Left cardiac atrium (tissue), 4 donors: ENCODE measurements at regions not wholly inside any gene's neighbourhood (a gene's known extent, or its start where the extent isn't known, plus 50 kb on each side); places are given as distances from the start of the nearest gene placed in this dataset.

ENCODE experiments used
- ATAC-seq, 2 donors: fragments of 200-7000 bp; cut with Tn5 transposase; one replicate each; pipeline ENCODE4 v1.9.1; 2020; ENCODE audit warnings: mild to moderate bottlenecking in 2 of 2, moderate library complexity in 2 of 2
- DNase-seq: peaks from one replicate; pipeline ENCODE4 v3.0.0-alpha.2; 2020
- intact Hi-C, 2 donors: fragments of 100-400 bp; cut with DNase I; formaldehyde crosslinking; loops; one replicate each; pipeline versions ENCODE4 v1.14.1 to v1.15.1; 2022 to 2023
- donor health status: DM: no; HTN: yes; CAD: no.
- donor health status: DM: no; HTN: yes; CAD: no; lungs with severe emphysema.
- donor health status: DM: yes; HTN: yes; CAD: no.
- donor health status: Dilated cardiomyopathy.

DNA sequence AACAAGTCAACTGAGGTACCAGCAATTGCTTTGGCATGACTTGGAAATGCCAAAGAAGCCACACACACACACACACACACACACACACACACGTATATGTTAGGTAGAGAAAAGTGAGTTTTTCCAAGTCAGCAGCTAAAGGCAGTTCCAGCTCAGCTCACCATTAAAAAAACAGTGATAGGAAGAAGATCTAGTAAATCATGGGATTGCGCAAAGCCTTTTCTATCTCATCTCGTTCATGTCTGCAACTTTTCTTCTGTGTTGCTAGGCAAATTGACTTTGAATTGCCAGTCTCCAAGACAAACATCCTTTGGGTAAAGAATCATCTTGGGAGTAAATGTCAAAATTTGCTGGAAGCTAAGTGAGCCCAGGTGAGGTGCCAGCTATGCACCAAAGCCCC is 500.1 kb downstream of the ENC1 start:
- intact Hi-C loops: no loop called here
- no peak for DNase-seq
- ATAC-seq: no peak

DNA sequence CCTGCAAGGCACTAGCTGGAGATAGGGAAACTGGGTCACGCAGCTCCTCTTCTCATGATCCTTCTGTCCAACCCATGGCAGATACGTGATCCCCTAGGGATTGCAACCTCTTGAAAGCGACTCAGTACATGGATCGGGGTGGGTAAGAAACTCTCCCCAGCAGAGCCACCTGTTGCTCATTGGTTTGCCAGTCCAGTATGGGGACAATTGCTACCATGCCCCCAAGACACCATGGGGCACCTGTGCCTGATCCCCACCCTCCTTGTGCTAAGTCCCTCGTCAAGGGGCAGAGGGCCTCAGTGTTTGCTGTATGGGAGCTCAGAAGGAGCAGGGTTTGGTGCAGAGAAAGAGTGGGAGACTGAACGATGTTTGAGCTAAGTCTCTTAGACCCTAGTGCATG is 500.9 kb downstream of the ENC1 start:
- DNase-seq (no peak), ATAC-seq (no peak)
- intact Hi-C loops: no loop called here

DNA sequence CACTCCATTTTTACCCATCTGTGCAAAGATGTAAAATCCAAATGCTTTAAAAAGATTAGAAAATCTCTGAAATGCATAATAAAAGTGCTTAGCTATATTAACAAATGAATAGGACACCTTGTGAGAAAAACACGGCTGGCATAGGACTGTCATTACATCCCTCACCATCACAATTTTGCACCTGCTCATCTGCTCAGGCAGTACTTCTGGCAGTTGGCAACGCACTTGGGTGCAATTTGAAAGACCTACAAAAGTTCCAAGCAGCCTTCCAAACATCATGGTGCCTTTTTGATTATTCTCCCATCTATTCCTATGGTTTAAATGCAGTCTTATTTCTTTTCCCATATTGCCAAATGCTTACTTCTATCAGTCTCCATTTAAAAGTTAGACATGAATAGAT is 501.8 kb downstream of the ENC1 start:
- DNase-seq (no peak), ATAC-seq (no peak)
- intact Hi-C loops: no loop called here

DNA sequence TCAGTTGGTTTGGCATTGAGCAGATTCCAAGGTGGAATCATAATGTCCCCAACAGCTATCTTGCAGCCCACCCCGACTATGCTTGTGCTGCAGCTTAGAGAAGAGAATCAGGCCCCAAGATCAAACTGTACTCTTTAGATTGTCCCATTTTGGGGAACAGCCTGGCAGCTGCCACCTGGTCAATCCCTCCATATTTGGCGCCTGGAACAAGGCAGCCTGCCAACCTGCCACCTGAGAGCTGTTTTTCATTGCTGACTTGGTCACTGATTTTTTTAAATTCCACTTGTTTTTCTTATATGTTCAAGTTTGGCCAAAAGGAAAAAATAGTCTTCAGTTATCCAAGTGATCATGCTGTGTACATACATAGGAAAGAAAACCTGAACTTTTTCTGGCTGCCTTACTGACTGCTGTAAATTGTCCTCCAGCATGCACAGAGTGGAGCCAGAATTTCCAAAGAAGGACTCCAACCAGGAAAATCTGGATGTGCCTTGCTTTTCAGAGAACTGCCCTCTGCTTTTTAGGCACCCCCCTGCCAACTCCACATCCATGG is 504.2 kb downstream of the ENC1 start:
- DNase-seq (no peak), ATAC-seq (no peak)
- intact Hi-C loops: no loop called here

DNA sequence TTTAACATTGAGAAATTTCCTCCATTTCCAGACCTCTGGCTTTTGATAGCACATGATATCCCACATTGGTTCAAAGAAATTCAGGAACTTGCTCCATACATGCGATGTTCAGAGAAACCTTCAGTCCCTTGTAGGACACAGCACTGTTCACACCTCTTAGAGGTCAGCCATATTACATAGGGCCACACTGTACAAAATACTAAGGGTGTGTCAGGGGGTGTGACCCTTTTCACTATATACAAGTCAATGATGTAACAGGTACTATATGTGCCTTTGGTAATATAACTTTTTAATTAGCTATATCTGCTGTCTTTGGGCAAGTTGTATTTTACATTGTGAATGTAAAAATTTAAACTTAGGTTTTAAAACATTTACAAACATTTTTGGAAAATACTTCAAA is 505.5 kb downstream of the ENC1 start:
- ATAC-seq (no peak), DNase-seq (no peak)
- intact Hi-C loops: no loop called here

DNA sequence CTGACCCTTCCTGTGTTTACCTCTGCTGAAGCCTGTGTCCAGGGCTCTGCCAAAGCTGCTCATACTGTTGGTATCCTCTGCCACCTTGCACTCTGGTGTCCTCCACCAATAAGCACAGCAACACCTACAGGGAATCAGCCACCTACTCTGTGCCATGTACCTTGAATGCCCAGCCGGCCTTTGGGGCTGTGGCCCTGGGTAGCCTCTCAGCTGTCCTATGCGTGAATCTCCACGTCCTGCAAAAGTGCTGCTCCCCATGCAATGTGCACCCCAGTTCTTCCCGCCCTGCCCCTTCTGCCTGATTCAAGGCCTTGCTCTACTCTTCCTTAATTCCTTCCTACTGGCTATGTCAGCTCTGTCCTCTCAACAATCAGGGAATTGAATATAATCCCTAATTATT is 506.5 kb downstream of the ARHGEF28 start:
- ATAC-seq (no peak), DNase-seq (no peak)
- intact Hi-C loops: no loop called here

DNA sequence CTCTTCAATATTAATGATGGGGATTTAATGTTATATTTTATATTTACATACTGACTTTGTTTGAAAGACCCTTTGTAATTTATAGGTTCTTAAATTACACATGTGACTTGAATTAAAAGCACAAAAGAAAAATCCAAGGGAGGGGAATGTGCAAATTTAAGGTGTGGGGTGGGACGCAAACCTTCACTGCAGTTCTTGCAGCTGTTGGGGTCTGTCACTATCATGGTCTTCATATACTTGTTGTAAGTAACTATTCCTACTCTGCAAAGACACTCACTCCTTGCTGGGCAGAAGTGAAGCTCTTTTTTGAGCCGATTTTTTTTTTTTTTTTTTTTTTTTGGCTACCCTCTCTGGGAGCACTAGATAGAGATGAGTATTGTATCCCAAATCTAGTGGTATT is 505.3 kb downstream of the ARHGEF28 start:
- intact Hi-C loops: no loop called here
- DNase-seq (no peak), ATAC-seq (no peak)

DNA sequence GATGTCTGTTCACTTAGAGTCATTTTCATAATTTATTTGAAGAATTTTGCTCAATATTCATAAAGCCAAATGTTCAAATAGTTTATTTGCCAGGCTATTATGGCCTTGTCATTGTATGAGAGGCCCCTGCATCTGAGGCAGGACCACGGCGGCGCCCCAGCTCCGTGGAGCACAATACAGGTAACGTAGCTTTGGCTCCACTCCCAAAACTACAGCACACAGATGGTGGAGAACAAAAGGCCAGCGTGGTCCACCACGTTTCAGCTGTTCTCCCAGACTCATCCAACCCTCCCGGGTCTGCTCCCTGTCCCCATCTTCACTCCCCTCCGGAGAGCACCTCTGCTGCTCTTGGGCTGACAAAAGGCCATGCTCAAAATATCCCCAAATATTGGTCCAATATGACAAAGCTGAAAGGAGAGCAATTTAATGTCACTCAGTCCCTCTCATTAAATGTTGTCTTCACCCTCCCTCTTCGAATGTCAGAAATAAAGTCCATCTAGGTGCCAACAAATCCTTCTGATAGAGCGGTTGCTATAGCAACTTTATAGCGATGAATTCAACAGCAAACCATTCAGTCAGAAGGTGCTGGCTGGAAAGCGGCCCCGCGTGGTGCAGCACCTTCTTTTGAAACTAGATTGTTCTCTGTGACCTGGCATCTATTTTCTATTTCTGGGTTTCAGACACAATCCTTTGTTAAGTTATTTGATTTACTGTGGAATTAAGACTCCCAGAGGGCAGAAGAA is 504.3 kb downstream of the ARHGEF28 start:
- DNase-seq: no peak
- intact Hi-C loops: no loop called here

DNA sequence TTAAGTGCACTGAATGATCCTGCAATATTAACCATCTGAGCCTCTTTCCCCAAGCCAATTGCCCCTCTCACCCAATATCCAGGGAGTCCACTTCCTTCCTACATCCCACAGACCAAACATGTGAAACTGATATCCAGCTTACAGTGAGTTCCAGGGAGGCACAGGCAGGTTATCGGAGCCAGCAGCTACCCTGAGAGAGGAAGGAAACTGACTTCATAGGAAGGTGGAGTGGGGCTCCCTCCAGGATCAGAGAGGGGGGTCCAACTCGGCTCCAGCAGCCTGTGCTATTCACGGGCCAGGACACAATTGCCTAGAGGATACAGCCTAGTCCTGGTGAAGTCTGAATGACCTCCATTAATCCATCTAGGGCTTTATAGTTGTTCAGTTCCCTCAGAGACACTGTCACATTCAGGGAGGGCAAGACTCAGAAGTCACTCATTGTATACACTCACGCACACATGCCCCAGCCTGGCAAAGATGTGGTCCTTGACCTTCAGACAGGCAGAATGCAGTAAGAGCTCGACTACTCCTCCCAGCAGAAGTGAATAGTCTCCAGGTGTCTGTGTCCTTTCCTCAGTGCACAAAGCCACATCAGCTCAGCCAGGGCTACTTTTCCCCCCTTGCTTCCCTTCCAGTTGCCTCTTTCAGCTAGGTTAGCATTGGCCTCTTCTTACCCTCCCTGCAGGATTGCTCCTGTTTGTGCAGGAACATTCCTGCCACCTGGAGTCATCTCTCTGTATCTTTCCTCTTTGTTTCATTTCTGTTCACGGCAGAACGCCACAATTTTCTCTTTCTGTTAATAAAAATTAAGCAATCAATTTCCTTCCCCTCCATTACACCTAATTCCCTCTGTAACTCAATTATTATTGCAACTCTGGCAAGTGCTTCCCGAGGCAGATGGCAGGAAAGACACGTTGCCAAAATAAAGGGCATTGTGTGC is 501.7 kb downstream of the ARHGEF28 start:
- intact Hi-C loops: no loop called here
- peak; percentile 47 to 59 for ATAC-seq
- DNase-seq: peak; percentile 40

More for the DNA sequence above, 504.3 kb downstream of the ARHGEF28 start:
- ATAC-seq: no peak

DNA sequence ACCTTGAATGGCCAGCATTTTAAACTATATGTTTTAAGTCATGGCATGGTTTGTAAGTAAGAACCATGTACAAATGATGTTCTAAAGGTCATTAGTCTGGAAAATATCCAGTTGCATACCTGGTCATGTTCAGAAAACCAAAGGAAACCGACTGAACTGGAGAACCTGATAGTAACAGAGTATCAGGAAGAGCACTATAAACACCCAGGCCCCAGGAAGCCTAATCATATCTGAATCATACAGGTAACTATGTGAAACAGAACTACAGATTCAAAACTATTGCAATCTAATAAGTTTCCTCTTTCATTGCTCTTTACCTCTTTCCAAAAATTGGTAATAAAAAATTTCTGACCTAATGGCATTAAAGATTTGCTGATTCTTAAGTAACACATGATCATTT is 500.3 kb downstream of the ARHGEF28 start:
- DNase-seq: no peak
- ATAC-seq: no peak
- intact Hi-C loops: no loop called here

DNA sequence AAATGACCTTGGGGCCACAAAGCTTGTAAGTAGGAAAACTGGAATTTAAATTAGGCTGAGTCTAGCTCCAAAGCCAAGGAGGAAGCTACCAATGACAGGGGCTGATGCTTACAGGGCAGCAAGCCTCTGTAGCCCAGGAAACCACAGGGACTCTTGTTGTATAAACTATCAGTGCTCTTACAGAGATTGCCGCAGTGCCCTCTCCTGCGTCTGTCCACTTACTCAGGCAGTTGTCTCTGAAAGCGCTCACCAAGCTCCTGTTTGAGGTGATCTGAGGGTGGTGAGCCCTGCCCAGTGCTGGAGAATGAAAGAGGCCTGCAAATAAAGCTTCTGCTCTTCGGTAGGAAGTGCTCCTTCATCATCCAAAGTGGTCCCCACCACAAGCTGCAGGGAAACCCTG is 498.8 kb downstream of the ARHGEF28 start:
- DNase-seq (no peak), ATAC-seq (no peak)
- intact Hi-C loops: no loop called here

DNA sequence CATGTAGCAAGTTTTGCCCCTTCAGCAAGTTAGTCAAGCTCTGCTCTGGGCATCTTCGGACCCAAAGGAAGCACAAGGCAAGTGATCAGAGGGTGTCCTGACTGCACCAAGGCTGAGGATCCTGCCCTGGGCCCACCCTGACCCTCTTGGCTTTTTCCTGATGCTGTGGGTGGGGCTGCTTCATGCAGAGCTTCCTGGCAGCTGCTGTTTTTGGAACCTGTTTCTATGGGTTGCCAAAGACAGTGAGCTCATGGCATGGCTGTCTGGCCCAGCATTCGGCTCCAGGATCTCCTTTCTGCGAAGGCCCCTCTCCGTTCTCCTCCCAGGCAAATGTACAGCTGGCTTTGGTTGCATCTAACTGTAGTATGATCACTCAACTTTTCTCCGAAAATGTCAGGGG is 497.9 kb downstream of the ARHGEF28 start:
- peak in 1 of 2 donors; percentile 57 for ATAC-seq
- intact Hi-C loops: no loop called here
- peak; percentile 47 for DNase-seq

DNA sequence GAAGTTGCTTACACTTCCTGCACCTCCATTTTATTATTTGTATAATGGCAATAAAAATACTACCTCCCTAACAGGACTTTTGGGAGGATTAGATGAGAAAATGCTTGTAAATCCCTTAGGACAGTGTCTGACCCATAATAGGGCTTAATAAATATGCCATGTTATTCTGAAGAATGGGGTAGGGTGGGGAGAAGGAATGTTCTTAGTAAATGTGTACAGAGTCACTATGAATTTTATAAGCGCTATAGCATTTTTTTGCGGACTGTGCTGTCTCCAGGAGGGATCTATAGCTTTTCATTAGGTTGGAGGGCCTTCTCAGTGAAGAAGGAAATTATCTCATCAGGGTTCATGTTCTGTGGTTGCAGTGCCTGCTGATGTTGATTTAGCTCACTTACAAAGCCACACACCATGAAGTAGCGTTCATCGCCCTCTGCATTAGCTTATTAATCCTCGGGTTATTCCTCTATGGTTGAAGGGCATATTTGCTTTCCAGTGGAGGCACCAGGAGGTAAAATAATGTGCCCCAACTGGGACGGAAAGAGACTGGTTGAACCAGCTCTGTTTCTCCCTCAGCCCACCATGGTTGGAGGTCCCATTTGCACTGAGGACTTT is 497.1 kb downstream of the ARHGEF28 start:
- intact Hi-C loops: no loop called here
- ATAC-seq: no peak
- DNase-seq: no peak

DNA sequence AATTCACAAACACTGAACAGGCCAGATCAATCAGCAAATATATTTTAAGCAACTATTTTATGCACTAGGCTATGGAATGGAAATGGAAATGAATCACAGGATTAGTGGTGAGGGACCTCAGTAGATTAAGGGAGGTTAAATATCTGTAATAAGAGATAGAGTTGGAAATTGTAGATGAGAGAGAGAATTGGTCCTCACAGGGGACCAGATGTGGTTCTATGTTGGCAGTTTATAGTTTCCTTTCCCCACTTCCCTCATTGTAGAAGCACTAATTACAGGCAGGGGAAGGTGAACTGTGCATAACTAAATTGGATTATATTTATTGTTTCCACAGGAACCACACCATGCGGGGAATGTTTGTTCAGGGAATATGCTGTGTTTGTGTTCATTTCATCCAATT is 496.2 kb downstream of the ARHGEF28 start:
- no peak for ATAC-seq
- intact Hi-C loops: no loop called here

DNA sequence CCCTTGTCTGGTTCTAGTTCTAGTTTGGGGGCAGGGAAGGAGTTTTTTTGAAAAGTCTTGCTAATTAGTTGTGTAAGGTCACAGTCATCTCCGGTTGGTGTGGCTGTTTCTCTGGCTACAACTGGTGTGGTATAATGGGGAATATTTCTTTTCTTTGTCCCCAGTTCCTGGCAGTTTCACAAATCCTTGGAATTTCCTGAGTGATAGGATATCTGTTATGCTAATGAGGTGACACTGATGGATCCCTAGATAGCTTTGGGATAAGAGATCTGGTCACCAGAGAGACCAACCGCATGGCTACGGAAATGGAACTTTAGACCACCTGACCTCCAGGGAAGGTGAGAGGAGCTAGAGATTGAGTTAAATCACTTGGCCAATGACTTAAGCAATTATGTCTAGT is 494.6 kb downstream of the ARHGEF28 start:
- ATAC-seq (no peak), DNase-seq (no peak)
- intact Hi-C loops: no loop called here

More for the DNA sequence above, 496.2 kb downstream of the ARHGEF28 start:
- no peak for DNase-seq

DNA sequence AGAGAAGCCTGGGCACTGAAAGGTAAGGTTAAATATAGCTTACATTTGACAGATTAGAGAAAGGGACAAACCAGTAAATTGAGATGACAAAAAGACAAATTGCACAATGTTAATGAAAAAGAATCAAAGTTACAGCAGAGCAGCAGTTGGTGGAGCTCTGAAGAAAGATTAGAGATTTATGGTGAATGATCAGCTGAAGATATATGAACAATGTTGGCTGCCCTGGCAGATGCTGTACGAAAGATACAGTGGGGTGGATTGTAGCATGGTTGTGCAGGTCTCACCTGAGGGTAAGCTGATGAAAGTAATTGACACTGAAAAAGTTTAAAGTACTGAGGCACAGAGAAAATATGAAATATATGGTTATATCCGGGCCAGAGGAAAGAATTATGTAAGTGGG is 492.1 kb downstream of the ARHGEF28 start:
- no peak for ATAC-seq

DNA sequence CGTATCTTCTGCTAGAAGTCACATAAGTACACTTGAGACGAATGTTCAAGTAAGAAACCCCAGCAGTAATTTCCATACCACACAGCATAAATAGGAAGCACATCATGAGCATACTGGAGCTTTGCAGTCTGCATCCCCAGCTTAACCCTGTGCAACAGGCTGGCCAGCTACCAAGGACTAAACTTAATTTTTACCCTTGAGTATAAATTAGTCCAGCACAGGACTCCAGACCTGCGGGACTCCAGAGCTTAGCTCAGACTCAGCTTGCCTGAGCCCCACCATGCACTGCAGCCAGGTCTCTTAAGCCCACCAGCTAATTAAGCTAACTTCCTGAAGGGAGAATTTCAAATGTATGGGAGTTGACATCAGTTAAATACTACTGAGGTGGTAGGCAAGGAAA is 491.0 kb downstream of the ARHGEF28 start:
- ATAC-seq (no peak), DNase-seq (no peak)
- intact Hi-C loops: no loop called here

More for the DNA sequence above, 492.1 kb downstream of the ARHGEF28 start:
- intact Hi-C loops: no loop called here
- no peak for DNase-seq

DNA sequence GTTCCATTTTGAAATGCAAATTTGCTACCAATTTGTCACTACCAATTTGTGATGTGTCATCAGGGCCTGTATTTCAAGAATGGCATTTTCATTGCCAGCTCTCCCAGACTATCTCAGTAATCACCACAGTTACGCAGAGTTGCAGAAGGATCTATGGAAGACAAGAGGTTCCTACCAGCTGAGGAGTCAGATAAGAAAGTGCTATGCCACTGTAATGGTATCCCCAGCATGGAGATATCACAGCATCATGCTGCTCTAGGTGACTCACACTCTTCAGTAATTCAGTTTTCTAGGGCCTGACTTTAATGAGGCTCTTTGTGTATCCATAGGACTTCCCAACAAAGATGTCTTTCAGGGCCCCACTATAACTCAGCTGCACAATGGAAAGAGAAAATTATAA is 490.3 kb downstream of the ARHGEF28 start:
- no peak for ATAC-seq
- intact Hi-C loops: no loop called here

DNA sequence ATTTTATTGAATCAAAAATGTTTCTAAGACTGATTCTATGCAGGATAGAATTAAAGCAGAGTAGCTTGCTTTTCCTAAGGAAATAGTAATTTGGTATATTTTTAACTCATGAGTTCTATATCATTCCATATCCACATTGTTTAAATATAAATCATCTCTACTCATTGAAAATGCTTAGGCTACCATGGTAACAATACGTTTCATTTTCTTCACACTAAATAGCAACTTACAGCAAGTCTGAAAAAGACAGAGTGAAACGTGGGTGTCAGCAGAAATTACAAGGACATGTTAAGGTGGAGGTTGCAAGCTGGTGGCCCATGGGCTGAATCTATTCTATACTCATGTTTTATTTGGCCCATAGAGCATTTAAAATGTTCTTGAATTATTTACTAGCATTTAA is 487.9 kb downstream of the ARHGEF28 start:
- no peak for DNase-seq
- ATAC-seq: no peak
- intact Hi-C loops: no loop called here

More for the DNA sequence above, 490.3 kb downstream of the ARHGEF28 start:
- no peak for DNase-seq

DNA sequence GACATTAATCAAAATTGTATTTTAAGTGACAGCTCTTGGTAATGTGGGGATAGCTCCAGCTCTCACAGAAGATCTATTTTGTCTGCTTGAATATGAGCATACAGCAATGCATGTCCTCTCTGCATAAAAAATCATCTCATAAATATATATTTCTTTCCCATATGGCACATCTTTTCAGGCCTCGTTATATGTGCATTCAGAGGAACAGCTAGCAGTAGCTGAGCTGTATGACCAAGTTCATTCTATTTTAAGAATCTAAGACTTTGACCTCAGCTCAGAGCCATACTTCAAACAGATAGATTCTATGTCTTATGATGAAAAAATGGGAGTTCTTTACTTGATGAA is 487.2 kb downstream of the ARHGEF28 start:
- ATAC-seq (no peak), DNase-seq (no peak)
- intact Hi-C loops: no loop called here
